Prostate gland (tissue), 2 donors: ENCODE measurements at regions not wholly inside any gene's neighbourhood (a gene's known extent, or its start where the extent isn't known, plus 50 kb on each side); places are given as distances from the start of the nearest gene placed in this dataset.

Source experiments
- DNase-seq: peaks from one replicate; pipeline ENCODE4 v3.0.0-alpha.2; 2019; ENCODE audit warnings: low spot score
- H3K27ac ChIP-seq, 2 donors: fragments of 200-600 bp; sonication (generic); 2 replicates each; pipeline ENCODE4 v1.5.1; 2017 to 2019
- H3K27me3 ChIP-seq: fragments of 200-600 bp; sonication (generic); replicated peaks from 2 replicates; pipeline ENCODE4 v1.5.1; 2019; ENCODE audit not compliant: insufficient read depth
- H3K36me3 ChIP-seq, 2 donors: fragments of 200-600 bp; sonication (generic); 1 replicate in 1 of 2; 2 replicates in 1 of 2; pipeline versions ENCODE4 v1.5.1 to v1.8.1; 2017 to 2019
- H3K4me1 ChIP-seq: fragments of 200-600 bp; sonication (generic); replicated peaks from 2 replicates; pipeline ENCODE4 v1.5.1; 2019
- H3K4me3 ChIP-seq, 2 donors: fragments of 200-600 bp; sonication (generic); 2 replicates each; pipeline ENCODE4 v1.5.1; 2017 to 2019
- H3K9me3 ChIP-seq: fragments of 200-600 bp; sonication (generic); 2 replicates; pipeline ENCODE4 v1.5.1; 2017
- CTCF ChIP-seq, 4 experiments: fragments of 200-600 bp in 2 of 4; fragments of 450-650 bp in 2 of 4; sonication (generic) in 2 of 4; IDR thresholded peaks; 1 replicate in 3 of 4; 2 replicates in 1 of 4; pipeline ENCODE4 v1.5.1; 2016 to 2019; ENCODE audit warnings: antibody characterized with exemption in 4 of 4, mild to moderate bottlenecking in 2 of 4, moderate library complexity in 2 of 4
- POLR2A ChIP-seq: fragments of 450-650 bp; IDR thresholded peaks from one replicate; pipeline ENCODE4 v1.6.1; 2016; ENCODE audit warnings: antibody characterized with exemption, mild to moderate bottlenecking
- POLR2AphosphoS5 ChIP-seq: sonication (generic); formaldehyde crosslinking; IDR thresholded peaks from one replicate; pipeline ENCODE4 v1.6.1; 2017; ENCODE audit warnings: antibody characterized with exemption
- WGBS: methylation state at CpG from one replicate; pipeline ENCODE4 v1.1.5; 2018; 5-methylcytosine and 5-hydroxymethylcytosine counted together
- intact Hi-C: fragments of 100-400 bp; cut with DNase I; formaldehyde crosslinking; loops from one replicate; pipeline ENCODE4 v1.14.2; 2022

GRCh38 chr3:95468331-95468730 lies 1346.1 kb upstream of the EPHA6 start:
- intact Hi-C loops = no loop called here
- no peak for TF ChIP-seq POLR2AphosphoS5
- TF ChIP-seq CTCF (IDR thresholded peaks at IDR 0.05) = no peak
- TF ChIP-seq POLR2A = no peak
- H3K4me1 ChIP-seq = no peaks in the 10 kb centered on the region
- no peaks in the 10 kb centered on the region for H3K27me3 ChIP-seq
- no peaks in the 10 kb centered on the region for H3K9me3 ChIP-seq
- WGBS = 69% methylated on average over 2 of the region's 2 CpGs
- no peak for DNase-seq
- no peak overlapping the region for H3K4me3 ChIP-seq
- H3K27ac ChIP-seq = no peak overlapping the region
- no peaks in the 10 kb centered on the region for H3K36me3 ChIP-seq

GRCh38 chr3:95474338-95474737 lies 1340.1 kb upstream of the EPHA6 start:
- WGBS = 100% methylated on average over 1 of the region's 1 CpG

GRCh38 chr3:95476534-95476933 lies 1337.9 kb upstream of the EPHA6 start:
- Histone ChIP-seq H3K4me1 (no peaks in the 10 kb centered on the region), H3K4me3 (no peak overlapping the region), H3K27me3 (no peaks in the 10 kb centered on the region), H3K27ac (no peak overlapping the region), H3K9me3 (no peaks in the 10 kb centered on the region), H3K36me3 (no peaks in the 10 kb centered on the region)
- no peak for TF ChIP-seq CTCF (IDR thresholded peaks at IDR 0.05)
- TF ChIP-seq POLR2A = no peak
- no peak for TF ChIP-seq POLR2AphosphoS5
- no peak for DNase-seq
- 97% methylated on average over 2 of the region's 2 CpGs for WGBS
- intact Hi-C loops = no loop called here

More at GRCh38 chr3:95474338-95474737, 1340.1 kb upstream of the EPHA6 start:
- Histone ChIP-seq H3K4me1 (no peaks in the 10 kb centered on the region), H3K36me3 (no peaks in the 10 kb centered on the region), H3K27ac (no peak overlapping the region), H3K9me3 (no peaks in the 10 kb centered on the region), H3K27me3 (no peaks in the 10 kb centered on the region), H3K4me3 (no peak overlapping the region)
- DNase-seq = no peak
- intact Hi-C loops = no loop called here
- no peak for TF ChIP-seq CTCF (IDR thresholded peaks at IDR 0.05)

- no peak for TF ChIP-seq POLR2A
- no peak for TF ChIP-seq POLR2AphosphoS5
- TF ChIP-seq CTCF (IDR thresholded peaks at IDR 0.05) = no peak
- DNase-seq = no peak
- no peak overlapping the region for H3K4me3 ChIP-seq
These were observed 1308.2 kb upstream of the EPHA6 start for GRCh38 chr3:95506174-95506573.

GRCh38 chr3:95508124-95508523 lies 1306.3 kb upstream of the EPHA6 start:
- Histone ChIP-seq H3K9me3 (no peaks in the 10 kb centered on the region), H3K27ac (no peak overlapping the region), H3K4me3 (no peak overlapping the region), H3K36me3 (no peaks in the 10 kb centered on the region), H3K27me3 (no peaks in the 10 kb centered on the region), H3K4me1 (no peaks in the 10 kb centered on the region)
- intact Hi-C loops = no loop called here
- no peak for TF ChIP-seq CTCF (IDR thresholded peaks at IDR 0.05)
- TF ChIP-seq POLR2AphosphoS5 = no peak
- no peak for TF ChIP-seq POLR2A
- DNase-seq = no peak
- 88% methylated on average over 2 of the region's 2 CpGs for WGBS

More at GRCh38 chr3:95506174-95506573, 1308.2 kb upstream of the EPHA6 start:
- no peaks in the 10 kb centered on the region for H3K4me1 ChIP-seq
- 33% methylated on average over 1 of the region's 1 CpG for WGBS
- no peaks in the 10 kb centered on the region for H3K9me3 ChIP-seq
- no peak overlapping the region for H3K27ac ChIP-seq
- no peaks in the 10 kb centered on the region for H3K27me3 ChIP-seq
- no peaks in the 10 kb centered on the region for H3K36me3 ChIP-seq
- intact Hi-C loops = no loop called here
